Breast epithelium (tissue), 4 donors: ENCODE measurements at regions not wholly inside any gene's neighbourhood (a gene's known extent, or its start where the extent isn't known, plus 50 kb on each side); places are given as distances from the start of the nearest gene placed in this dataset.

ENCODE experiments used
- DNase-seq, 2 donors: peaks; one replicate each; pipeline ENCODE4 v3.0.0-alpha.2; 2019; ENCODE audit warnings: low spot score in 2 of 2
- H3K27ac ChIP-seq, 2 donors: fragments of 200-600 bp; sonication (generic) in 1 of 2; one replicate each; pipeline ENCODE4 v1.5.1; 2016 to 2019; ENCODE audit warnings: mild to moderate bottlenecking in 1 of 2
- H3K27me3 ChIP-seq, 2 donors: fragments of 200-600 bp; sonication (generic) in 1 of 2; one replicate each; pipeline versions ENCODE4 v1.5.1 to v1.6.0; 2017 to 2019; ENCODE audit warnings: control low read depth in 1 of 2, mild to moderate bottlenecking in 1 of 2
- H3K36me3 ChIP-seq: fragments of 200-600 bp; one replicate; pipeline ENCODE4 v1.5.1; 2019
- H3K4me1 ChIP-seq, 2 donors: fragments of 200-600 bp; sonication (generic); one replicate each; pipeline ENCODE4 v1.5.1; 2016 to 2019; ENCODE audit warnings: control low read depth in 1 of 2
- H3K4me3 ChIP-seq, 3 donors: fragments of 200-600 bp; sonication (generic); 1 replicate in 2 of 3; 2 replicates in 1 of 3; pipeline ENCODE4 v1.5.1; 2016 to 2019; ENCODE audit warnings: mild to moderate bottlenecking in 3 of 3, moderate library complexity in 2 of 3
- H3K9me3 ChIP-seq, 2 donors: fragments of 200-600 bp; sonication (generic) in 1 of 2; one replicate each; pipeline ENCODE4 v1.5.1; 2016 to 2019; ENCODE audit warnings: control low read depth in 1 of 2
- CTCF ChIP-seq, 3 donors: fragments of 450-650 bp; IDR thresholded peaks; one replicate each; pipeline ENCODE4 v1.5.1; 2016 to 2017; ENCODE audit warnings: antibody characterized with exemption in 3 of 3, mild to moderate bottlenecking in 3 of 3, moderate library complexity in 3 of 3
- POLR2A ChIP-seq: fragments of 450-650 bp; IDR thresholded peaks from one replicate; pipeline ENCODE4 v1.6.1; 2016; ENCODE audit warnings: antibody characterized with exemption, mild to moderate bottlenecking, moderate library complexity
- POLR2AphosphoS5 ChIP-seq, 3 donors: sonication (generic); formaldehyde crosslinking; IDR thresholded peaks; one replicate each; pipeline ENCODE4 v1.6.1; 2017; ENCODE audit warnings: antibody characterized with exemption in 3 of 3
- intact Hi-C: fragments of 100-400 bp; cut with DNase I; formaldehyde crosslinking; loops from one replicate; pipeline ENCODE4 v1.15.1; 2023; ENCODE audit warnings: low total_unique reads

GRCh38 chr13:109647053-109647452 is 139.3 kb downstream of the IRS2 start:
- H3K27ac ChIP-seq, result no peak overlapping the region
- H3K4me1 ChIP-seq, result no peaks in the 10 kb centered on the region
- no peaks in the 10 kb centered on the region for H3K9me3 ChIP-seq
- no peaks in the 10 kb centered on the region for H3K27me3 ChIP-seq
- no peaks in the 10 kb centered on the region for H3K36me3 ChIP-seq
- TF ChIP-seq POLR2AphosphoS5 (IDR thresholded peaks at IDR 0.05), result no peak
- DNase-seq, result no peak
- no peak overlapping the region for H3K4me3 ChIP-seq
- intact Hi-C loops, result no loop called here

GRCh38 chr13:109646423-109646822 is 140.0 kb downstream of the IRS2 start:
- Histone ChIP-seq H3K4me1 (no peaks in the 10 kb centered on the region), H3K27me3 (no peaks in the 10 kb centered on the region), H3K27ac (no peak overlapping the region), H3K4me3 (no peak overlapping the region), H3K9me3 (peaks cover 0 to 3% of the 10 kb centered on the region in 2 donors), H3K36me3 (no peaks in the 10 kb centered on the region)
- TF ChIP-seq CTCF (IDR thresholded peaks at IDR 0.05) (no peak), POLR2AphosphoS5 (IDR thresholded peaks at IDR 0.05) (no peak), POLR2A (no peak)
- DNase-seq, result no peak
- intact Hi-C loops, result no loop called here

- Histone ChIP-seq H3K9me3 (peaks cover 3 to 9% of the 10 kb centered on the region in 2 donors), H3K27me3 (no peaks in the 10 kb centered on the region), H3K4me1 (no peaks in the 10 kb centered on the region), H3K27ac (no peak overlapping the region), H3K36me3 (no peaks in the 10 kb centered on the region), H3K4me3 (no peak overlapping the region)
- no peak for DNase-seq
- TF ChIP-seq POLR2A (no peak), POLR2AphosphoS5 (IDR thresholded peaks at IDR 0.05) (no peak), CTCF (IDR thresholded peaks at IDR 0.05) (no peak)
- intact Hi-C loops, result no loop called here
Measured at GRCh38 chr13:109645831-109646230, 140.6 kb downstream of the IRS2 start.

DNA sequence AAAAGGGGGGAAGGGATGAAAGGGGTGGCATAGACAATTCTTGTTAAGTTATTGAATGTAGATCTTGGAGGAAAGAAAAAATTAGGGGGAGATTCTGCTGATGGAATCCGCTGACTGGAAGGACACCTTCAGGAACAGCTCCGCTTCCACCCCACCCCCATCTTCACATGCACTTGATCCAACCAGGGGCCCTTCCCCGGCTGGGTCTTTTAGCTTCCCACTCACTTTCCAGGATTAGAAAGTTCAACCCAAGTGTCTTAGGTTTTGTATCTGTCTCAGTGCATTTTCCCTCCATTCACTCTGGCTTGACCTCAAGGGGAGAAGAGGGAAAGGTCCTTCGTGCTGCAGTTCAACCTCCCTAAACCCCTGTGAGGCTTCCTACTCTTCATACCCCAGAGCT is 141.4 kb downstream of the IRS2 start:
- H3K27ac ChIP-seq, result no peak overlapping the region
- H3K4me3 ChIP-seq, result no peak overlapping the region
- no peak for TF ChIP-seq POLR2A
- TF ChIP-seq CTCF (IDR thresholded peaks at IDR 0.05), result no peak
- TF ChIP-seq POLR2AphosphoS5 (IDR thresholded peaks at IDR 0.05), result no peak
- no peak for DNase-seq
- H3K36me3 ChIP-seq, result no peaks in the 10 kb centered on the region
- intact Hi-C loops, result no loop called here
- no peaks in the 10 kb centered on the region for H3K4me1 ChIP-seq
- H3K9me3 ChIP-seq, result peaks cover 12 to 17% of the 10 kb centered on the region in 2 donors
- no peaks in the 10 kb centered on the region for H3K27me3 ChIP-seq

DNA sequence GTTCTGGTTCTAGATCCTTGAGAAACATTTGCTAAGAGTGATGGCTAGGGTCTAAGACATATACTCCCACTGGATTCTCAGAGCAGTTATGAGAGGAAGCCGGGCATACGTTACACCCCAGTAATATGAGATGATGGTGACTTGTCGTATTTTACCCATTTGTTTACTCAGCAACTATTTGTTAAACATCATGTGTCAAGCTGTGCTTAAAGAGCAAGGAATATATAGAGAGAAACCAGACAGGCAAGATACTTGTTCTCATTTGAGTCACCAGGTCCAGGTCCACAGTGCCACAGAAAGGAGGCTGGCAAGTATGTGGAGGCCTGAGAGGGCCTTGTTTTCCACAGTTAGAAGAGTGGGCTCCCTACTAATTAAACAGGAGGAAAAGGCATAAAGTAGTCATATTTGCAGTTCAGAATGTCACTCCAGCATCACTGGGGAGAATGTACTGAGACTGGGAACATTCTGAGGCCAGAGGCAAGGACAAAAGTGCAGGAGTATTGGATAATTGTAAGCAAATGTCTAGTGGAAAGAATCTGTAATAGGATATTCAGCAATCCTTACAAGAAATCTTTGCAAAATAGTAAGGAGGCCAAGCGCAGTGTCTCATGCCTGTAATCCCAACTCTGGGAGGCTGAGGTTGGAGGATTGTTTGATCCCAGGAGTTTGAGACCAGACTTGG is 142.2 kb downstream of the IRS2 start:
- H3K27ac ChIP-seq, result no peak overlapping the region
- H3K4me1 ChIP-seq, result no peaks in the 10 kb centered on the region
- peaks cover 13 to 17% of the 10 kb centered on the region in 2 donors for H3K9me3 ChIP-seq
- H3K36me3 ChIP-seq, result no peaks in the 10 kb centered on the region
- intact Hi-C loops, result no loop called here
- no peak overlapping the region for H3K4me3 ChIP-seq
- TF ChIP-seq POLR2AphosphoS5 (IDR thresholded peaks at IDR 0.05) (no peak), CTCF (IDR thresholded peaks at IDR 0.05) (no peak), POLR2A (no peak)
- DNase-seq, result no peak
- H3K27me3 ChIP-seq, result no peaks in the 10 kb centered on the region
